DMS153 treated with DMSO at 0.1 percent for 48 hours (cell line): ENCODE measurements at regions not wholly inside any gene's neighbourhood (a gene's known extent, or its start where the extent isn't known, plus 50 kb on each side); places are given as distances from the start of the nearest gene placed in this dataset.
A peak's percentile ranks its signal among the peaks of the same experiment; 100 is the strongest.
"Not testable (repeated sequence)": the region's sequence is repeated elsewhere in the genome, so short reads cannot be mapped to it uniquely, and the experiment has no call there.

Experiments
- DNase-seq: peaks from one replicate; lab custom pipeline; 2025; ENCODE audit not compliant: unreplicated experiment; lab: John Stamatoyannopoulos, UW

GRCh38 chr10:35835545-35835944 lies 193.4 kb upstream of the FZD8 start:
- DNase-seq: no peak

- DNase-seq: no peak
Observed at GRCh38 chr10:35834877-35835494, 192.9 kb upstream of the FZD8 start.

- DNase-seq: no peak
Observed at GRCh38 chr10:35827783-35828182, 185.7 kb upstream of the FZD8 start.

GRCh38 chr10:35824704-35825103 lies 182.6 kb upstream of the FZD8 start:
- no peak for DNase-seq

GRCh38 chr10:35822316-35822715 lies 180.2 kb upstream of the FZD8 start:
- DNase-seq: no peak

GRCh38 chr10:35821339-35821911 lies 179.3 kb upstream of the FZD8 start:
- no peak for DNase-seq

GRCh38 chr10:35819736-35820135 lies 177.6 kb upstream of the FZD8 start:
- DNase-seq: no peak

- DNase-seq: no peak
Observed at GRCh38 chr10:35819011-35819410, 176.9 kb upstream of the FZD8 start.

GRCh38 chr10:35817109-35817508 lies 175.0 kb upstream of the FZD8 start:
- not testable (repeated sequence) for DNase-seq

- DNase-seq: no peak
Observed at GRCh38 chr10:35813219-35813618, 171.1 kb upstream of the FZD8 start.

- DNase-seq: no peak
Observed at GRCh38 chr10:35808344-35808743, 166.2 kb upstream of the FZD8 start.

GRCh38 chr10:35803046-35803445 lies 160.9 kb upstream of the FZD8 start:
- DNase-seq: no peak

- DNase-seq: no peak
Observed at GRCh38 chr10:35797187-35797586, 155.1 kb upstream of the FZD8 start.

GRCh38 chr10:35795131-35795824 lies 153.2 kb upstream of the FZD8 start:
- peak; percentile 27 for DNase-seq

- no peak for DNase-seq
Observed at GRCh38 chr10:35794703-35795102, 152.6 kb upstream of the FZD8 start.

- no peak for DNase-seq
Observed at GRCh38 chr10:35792291-35792690, 150.2 kb upstream of the FZD8 start.

- DNase-seq: no peak
Observed at GRCh38 chr10:35789996-35790395, 147.9 kb upstream of the FZD8 start.

- no peak for DNase-seq
Observed at GRCh38 chr10:35784751-35785150, 142.7 kb upstream of the FZD8 start.

- DNase-seq: no peak
Observed at GRCh38 chr10:35783305-35783838, 141.3 kb upstream of the FZD8 start.

GRCh38 chr10:35781643-35782035 lies 139.5 kb upstream of the FZD8 start:
- no peak for DNase-seq

- DNase-seq: no peak
Observed at GRCh38 chr10:35780970-35781642, 139.0 kb upstream of the FZD8 start.

- DNase-seq: no peak
Observed at GRCh38 chr10:35778306-35778705, 136.2 kb upstream of the FZD8 start.
